ENCODE measurements at regions not wholly inside any gene's neighbourhood (a gene's known extent, or its start where the extent isn't known, plus 50 kb on each side); places are given as distances from the start of the nearest gene placed in this dataset.

DNA sequence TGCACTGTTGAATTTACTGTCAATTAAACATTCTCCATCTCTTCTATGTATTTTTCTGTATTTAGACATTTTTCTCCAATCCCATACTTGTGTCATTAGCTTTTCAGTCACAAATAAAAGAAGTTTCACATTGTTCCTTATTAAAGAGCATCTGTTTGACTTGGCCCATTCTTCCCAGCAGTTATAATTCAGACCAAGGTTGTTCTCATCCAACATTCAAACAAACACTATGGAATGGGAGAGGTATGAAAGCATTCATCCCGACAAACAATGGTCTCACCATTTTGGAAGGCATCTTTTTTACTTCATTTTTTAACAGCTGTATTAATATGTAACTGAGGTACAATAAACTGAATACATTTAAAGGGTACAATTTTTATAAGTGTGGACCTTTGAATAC is 208.8 kb upstream of the MAF start:
- peaks cover 9% of the 10 kb centered on the region for H3K4me1 ChIP-seq
- no peaks in the 10 kb centered on the region for H3K27me3 Mint-ChIP-seq (ENCODE audit: insufficient read depth, unreplicated experiment)
- no TSS peak for BruUV-seq (replicated peaks)
- H3K4me3 Mint-ChIP-seq (ENCODE audit: unreplicated experiment): no peak overlapping the region
- CTCF ChIA-PET: no interaction called here
- H3K27ac Mint-ChIP-seq (ENCODE audit: unreplicated experiment): no peak overlapping the region
- intact Hi-C loops (cut with micrococcal nuclease; ENCODE audit: unreplicated experiment): no loop called here
- POLR2A ChIA-PET: no interaction called here
- TF ChIP-seq, protein P1, sequence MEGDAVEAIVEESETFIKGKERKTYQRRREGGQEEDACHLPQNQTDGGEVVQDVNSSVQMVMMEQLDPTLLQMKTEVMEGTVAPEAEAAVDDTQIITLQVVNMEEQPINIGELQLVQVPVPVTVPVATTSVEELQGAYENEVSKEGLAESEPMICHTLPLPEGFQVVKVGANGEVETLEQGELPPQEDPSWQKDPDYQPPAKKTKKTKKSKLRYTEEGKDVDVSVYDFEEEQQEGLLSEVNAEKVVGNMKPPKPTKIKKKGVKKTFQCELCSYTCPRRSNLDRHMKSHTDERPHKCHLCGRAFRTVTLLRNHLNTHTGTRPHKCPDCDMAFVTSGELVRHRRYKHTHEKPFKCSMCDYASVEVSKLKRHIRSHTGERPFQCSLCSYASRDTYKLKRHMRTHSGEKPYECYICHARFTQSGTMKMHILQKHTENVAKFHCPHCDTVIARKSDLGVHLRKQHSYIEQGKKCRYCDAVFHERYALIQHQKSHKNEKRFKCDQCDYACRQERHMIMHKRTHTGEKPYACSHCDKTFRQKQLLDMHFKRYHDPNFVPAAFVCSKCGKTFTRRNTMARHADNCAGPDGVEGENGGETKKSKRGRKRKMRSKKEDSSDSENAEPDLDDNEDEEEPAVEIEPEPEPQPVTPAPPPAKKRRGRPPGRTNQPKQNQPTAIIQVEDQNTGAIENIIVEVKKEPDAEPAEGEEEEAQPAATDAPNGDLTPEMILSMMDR (IDR thresholded peaks at IDR 0.05; ENCODE audit: insufficient read depth in 1 of 2, low read depth in 1 of 2, low read length in 1 of 2, severe bottlenecking in 1 of 2, unreplicated experiment in 1 of 2): no peak
- DNase-seq: no peak
- H3K4me3 ChIP-seq (ENCODE audit: low read depth, low read length): no peak overlapping the region
- no peaks in the 10 kb centered on the region for H3K36me3 Mint-ChIP-seq (ENCODE audit: insufficient read depth, unreplicated experiment)
- H3K36me3 ChIP-seq (ENCODE audit: control insufficient read depth, insufficient read depth, low read length): no peaks in the 10 kb centered on the region
- H3K9me3 Mint-ChIP-seq (ENCODE audit: unreplicated experiment): peaks cover 19% of the 10 kb centered on the region
- no peaks in the 10 kb centered on the region for H3K27me3 ChIP-seq (replicated peaks; ENCODE audit: control insufficient read depth, insufficient read depth, low read length)
- H3K4me1 Mint-ChIP-seq (ENCODE audit: low read depth, unreplicated experiment): peaks cover 9% of the 10 kb centered on the region
- H3K9me3 ChIP-seq: peaks cover 2% of the 10 kb centered on the region; the same call in 1 of the 2 replicates

DNA sequence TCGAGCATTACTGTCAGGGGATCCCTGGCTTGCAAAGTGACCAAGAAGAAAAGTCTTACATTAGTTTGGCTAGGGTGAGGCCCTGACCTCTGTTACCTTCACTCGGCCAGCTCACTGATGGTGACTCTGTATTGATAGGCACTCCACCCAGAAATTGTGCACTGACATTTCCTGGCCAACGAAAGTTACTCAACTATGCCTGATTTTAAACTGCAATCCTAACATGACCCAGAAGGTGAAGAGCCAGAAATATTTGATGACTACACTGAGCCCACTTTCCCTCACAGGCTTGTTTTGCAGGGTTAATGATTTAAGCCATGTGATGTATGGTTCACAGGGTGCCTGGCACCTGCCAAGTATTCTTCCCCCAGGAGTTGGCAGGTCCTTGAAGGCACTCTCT is 208.2 kb upstream of the MAF start:
- no peaks in the 10 kb centered on the region for H3K27me3 Mint-ChIP-seq (ENCODE audit: insufficient read depth, unreplicated experiment)
- Histone ChIP-seq H3K4me1 (peaks cover 9% of the 10 kb centered on the region), H3K4me3 (ENCODE audit: low read depth, low read length) (no peak overlapping the region), H3K9me3 (peaks cover 2% of the 10 kb centered on the region; the same call in 1 of the 2 replicates), H3K27me3 (replicated peaks; ENCODE audit: control insufficient read depth, insufficient read depth, low read length) (no peaks in the 10 kb centered on the region), H3K36me3 (ENCODE audit: control insufficient read depth, insufficient read depth, low read length) (no peaks in the 10 kb centered on the region)
- no peak for DNase-seq
- POLR2A ChIA-PET: no interaction called here
- peaks cover 9% of the 10 kb centered on the region for H3K4me1 Mint-ChIP-seq (ENCODE audit: low read depth, unreplicated experiment)
- H3K27ac Mint-ChIP-seq (ENCODE audit: unreplicated experiment): no peak overlapping the region
- H3K36me3 Mint-ChIP-seq (ENCODE audit: insufficient read depth, unreplicated experiment): no peaks in the 10 kb centered on the region
- TF ChIP-seq, protein P1 (IDR thresholded peaks at IDR 0.05; ENCODE audit: insufficient read depth in 1 of 2, low read depth in 1 of 2, low read length in 1 of 2, severe bottlenecking in 1 of 2, unreplicated experiment in 1 of 2): no peak
- intact Hi-C loops (cut with micrococcal nuclease; ENCODE audit: unreplicated experiment): no loop called here
- H3K9me3 Mint-ChIP-seq (ENCODE audit: unreplicated experiment): peaks cover 19% of the 10 kb centered on the region
- CTCF ChIA-PET: no interaction called here
- no peak overlapping the region for H3K4me3 Mint-ChIP-seq (ENCODE audit: unreplicated experiment)
- BruUV-seq (replicated peaks): no TSS peak

- Histone ChIP-seq H3K27me3 (replicated peaks; ENCODE audit: control insufficient read depth, insufficient read depth, low read length) (no peaks in the 10 kb centered on the region), H3K4me1 (peaks cover 9% of the 10 kb centered on the region), H3K4me3 (ENCODE audit: low read depth, low read length) (no peak overlapping the region), H3K36me3 (ENCODE audit: control insufficient read depth, insufficient read depth, low read length) (no peaks in the 10 kb centered on the region), H3K9me3 (peaks cover 2% of the 10 kb centered on the region; the same call in 1 of the 2 replicates)
- no TSS peak for BruUV-seq (replicated peaks)
- ChIA-PET CTCF (no interaction called here), POLR2A (no interaction called here)
- Mint-ChIP-seq H3K4me3 (ENCODE audit: unreplicated experiment) (no peak overlapping the region), H3K9me3 (ENCODE audit: unreplicated experiment) (peaks cover 19% of the 10 kb centered on the region), H3K27ac (ENCODE audit: unreplicated experiment) (no peak overlapping the region), H3K4me1 (ENCODE audit: low read depth, unreplicated experiment) (peaks cover 9% of the 10 kb centered on the region), H3K27me3 (ENCODE audit: insufficient read depth, unreplicated experiment) (no peaks in the 10 kb centered on the region), H3K36me3 (ENCODE audit: insufficient read depth, unreplicated experiment) (no peaks in the 10 kb centered on the region)
- DNase-seq: no peak
- intact Hi-C loops (cut with micrococcal nuclease; ENCODE audit: unreplicated experiment): no loop called here
- TF ChIP-seq, protein P1 (IDR thresholded peaks at IDR 0.05; ENCODE audit: insufficient read depth in 1 of 2, low read depth in 1 of 2, low read length in 1 of 2, severe bottlenecking in 1 of 2, unreplicated experiment in 1 of 2): no peak
These were observed 206.2 kb upstream of the MAF start for GRCh38 chr16:79806757-79807156.

Measured in Caco-2 (cell line).